ENCODE measurements at regions not wholly inside any gene's neighbourhood (a gene's known extent, or its start where the extent isn't known, plus 50 kb on each side); places are given as distances from the start of the nearest gene placed in this dataset.

- TF ChIP-seq BCL3 (IDR thresholded peaks at IDR 0.05; ENCODE audit: borderline replicate concordance, insufficient read depth, low read depth, low read length, poor library complexity, severe bottlenecking) (peak; percentile 94), RB1 (IDR thresholded peaks at IDR 0.05; ENCODE audit: borderline replicate concordance) (0 out of 2 replicates have a peak, but pooled peaks have one; percentile 27), PRDM15 (CRISPR knock-in tag; IDR thresholded peaks at IDR 0.05) (no peak), TCF7 (IDR thresholded peaks at IDR 0.05; ENCODE audit: borderline replicate concordance) (no peak), BHLHE40 (IDR thresholded peaks at IDR 0.05; ENCODE audit: borderline replicate concordance in 1 of 2, low read depth in 2 of 2, low read length in 1 of 2) (peak in 1 of 2 experiments; percentile 56; a peak in 1 of 4 replicates), MEF2B (IDR thresholded peaks at IDR 0.05; ENCODE audit: partially characterized antibody, poor library complexity, severe bottlenecking) (peak; percentile 99), NR2F1 (conservative IDR thresholded peaks at IDR 0.05) (0 out of 2 replicates have a peak, but pooled peaks have one; percentile 12), KAT2A (conservative IDR thresholded peaks at IDR 0.05; ENCODE audit: control insufficient read depth, low read depth, low read length) (no peak), NBN (IDR thresholded peaks at IDR 0.05) (0 out of 2 replicates have a peak, but pooled peaks have one; percentile 21), EP300 (IDR thresholded peaks at IDR 0.05; ENCODE audit: borderline replicate concordance in 1 of 2, control insufficient read depth in 1 of 2, low read depth in 2 of 2, low read length in 2 of 2) (peak in 1 of 2 experiments; percentile 52; a peak in 1 of 4 replicates), IKZF2 (IDR thresholded peaks at IDR 0.05) (peak; percentile 55 to 70), ZNF687 (IDR thresholded peaks at IDR 0.05) (peak; percentile 52; the same call in 1 of the 2 replicates), IKZF1 (conservative IDR thresholded peaks at IDR 0.05) (peak; percentile 75), REST (IDR thresholded peaks at IDR 0.05; ENCODE audit: low read depth, low read length) (no peak), CHD1 (IDR thresholded peaks at IDR 0.05; ENCODE audit: low read depth, low read length) (no peak)
Measured at GRCh38 chr6:227812-228338, 64.4 kb upstream of the DUSP22 start (continued).
